T-helper 2 cell treated with Interferon-gamma antibody and Interleukin-4, amounts not matched to agents 5 μg/mL and 100 μg/mL, for 36 hours (primary cell): ENCODE measurements at regions not wholly inside any gene's neighbourhood (a gene's known extent, or its start where the extent isn't known, plus 50 kb on each side); places are given as distances from the start of the nearest gene placed in this dataset.

Experiments used
- DNase-seq: peaks from one replicate; pipeline ENCODE4 v3.0.0; 2021; ENCODE audit warnings: low spot score
- H3K27ac Mint-ChIP-seq: one replicate; pipeline ENCODE4 v1.8.0; 2021; ENCODE audit warnings: mild to moderate bottlenecking, mixed read lengths
- H3K27me3 Mint-ChIP-seq: one replicate; pipeline ENCODE4 v1.8.0; 2021; ENCODE audit warnings: low read depth, mixed read lengths
- H3K36me3 Mint-ChIP-seq: one replicate; pipeline ENCODE4 v1.8.0; 2021; ENCODE audit warnings: low read depth, mixed read lengths
- H3K4me1 Mint-ChIP-seq: one replicate; pipeline ENCODE4 v1.8.0; 2021; ENCODE audit warnings: low read depth, mixed read lengths
- H3K4me3 Mint-ChIP-seq: one replicate; pipeline ENCODE4 v1.8.0; 2022; ENCODE audit warnings: mild to moderate bottlenecking, moderate library complexity, mixed read lengths
- H3K9me3 Mint-ChIP-seq: one replicate; pipeline ENCODE4 v1.8.0; 2021; ENCODE audit warnings: mixed read lengths

DNA sequence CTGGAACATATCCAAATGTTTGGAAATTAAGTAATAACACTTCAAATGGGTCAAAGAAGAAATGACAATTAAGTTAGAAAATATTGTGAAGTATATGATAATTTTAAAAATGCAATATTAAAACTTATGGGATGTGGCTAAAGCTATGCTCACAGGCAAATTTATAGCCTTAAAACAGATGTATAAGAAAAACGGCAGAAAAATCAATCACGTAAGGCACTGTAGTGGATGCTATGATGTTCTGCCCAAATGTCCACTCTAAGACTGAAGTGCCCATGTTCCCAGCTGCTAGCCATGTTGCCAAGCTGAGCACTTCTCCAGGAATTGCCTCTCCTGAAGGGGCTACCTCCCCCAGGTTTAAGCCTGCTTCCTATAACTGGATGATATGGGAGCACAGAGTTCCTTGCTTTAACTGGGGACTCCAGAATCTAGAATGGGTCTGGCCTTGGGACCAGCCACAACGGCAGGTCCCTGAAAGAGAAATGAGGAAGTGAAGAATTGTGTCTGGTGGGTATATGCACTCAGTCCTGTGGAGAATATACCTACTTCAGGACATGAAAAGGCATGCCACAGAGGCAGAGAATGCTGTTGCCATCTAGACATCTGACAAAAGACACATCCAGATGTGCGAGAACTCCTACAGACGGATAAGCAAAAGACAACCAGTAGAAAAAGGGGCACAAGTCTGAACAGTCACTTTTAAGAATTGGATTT lies 78.2 kb upstream of the RXRA start:
- Mint-ChIP-seq H3K27ac (no peak overlapping the region), H3K36me3 (no peaks in the 10 kb centered on the region), H3K27me3 (peaks cover 8% of the 10 kb centered on the region), H3K9me3 (peaks cover 15% of the 10 kb centered on the region), H3K4me1 (peaks cover 6% of the 10 kb centered on the region), H3K4me3 (no peak overlapping the region)
- no peak for DNase-seq

DNA sequence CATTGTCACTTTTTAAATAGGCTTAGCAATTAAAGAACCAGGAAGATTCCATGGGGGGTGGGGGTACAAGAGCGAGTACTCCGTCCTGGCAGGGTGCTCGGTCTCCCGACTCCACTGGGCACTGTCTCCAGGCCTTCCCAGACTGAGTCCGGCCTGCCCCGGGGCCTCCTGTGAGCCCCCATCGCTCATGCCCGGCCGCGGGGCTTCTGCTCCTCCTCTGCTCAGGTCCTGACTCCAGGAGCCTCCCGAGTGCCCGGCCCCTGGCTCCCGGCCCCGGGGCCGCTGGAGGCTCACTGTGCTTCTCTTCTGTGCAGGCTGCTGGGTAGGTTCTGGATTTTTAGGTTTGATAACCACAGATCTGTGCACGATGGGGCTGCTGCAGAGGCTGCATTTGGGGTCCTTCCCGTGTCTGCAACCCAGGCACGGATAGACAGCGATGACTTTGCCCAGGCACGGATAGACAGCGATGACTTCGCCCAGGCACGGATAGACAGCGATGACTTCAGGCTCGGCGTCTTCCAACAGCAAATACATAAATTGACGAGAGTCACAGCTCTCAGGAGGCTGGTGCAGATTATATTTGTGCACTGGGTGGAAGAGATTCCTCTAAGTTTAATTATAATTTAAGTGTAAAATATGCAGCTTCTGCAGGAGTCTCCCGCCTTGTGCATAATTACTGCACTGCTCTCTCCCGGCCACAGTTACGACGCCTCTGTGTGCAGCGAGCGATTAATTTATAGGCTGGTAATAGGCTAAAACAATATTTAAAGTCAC lies 74.8 kb upstream of the RXRA start:
- Mint-ChIP-seq H3K4me1 (no peaks in the 10 kb centered on the region), H3K9me3 (peaks cover 15% of the 10 kb centered on the region), H3K36me3 (no peaks in the 10 kb centered on the region), H3K4me3 (no peak overlapping the region), H3K27me3 (no peaks in the 10 kb centered on the region), H3K27ac (no peak overlapping the region)
- DNase-seq: no peak

DNA sequence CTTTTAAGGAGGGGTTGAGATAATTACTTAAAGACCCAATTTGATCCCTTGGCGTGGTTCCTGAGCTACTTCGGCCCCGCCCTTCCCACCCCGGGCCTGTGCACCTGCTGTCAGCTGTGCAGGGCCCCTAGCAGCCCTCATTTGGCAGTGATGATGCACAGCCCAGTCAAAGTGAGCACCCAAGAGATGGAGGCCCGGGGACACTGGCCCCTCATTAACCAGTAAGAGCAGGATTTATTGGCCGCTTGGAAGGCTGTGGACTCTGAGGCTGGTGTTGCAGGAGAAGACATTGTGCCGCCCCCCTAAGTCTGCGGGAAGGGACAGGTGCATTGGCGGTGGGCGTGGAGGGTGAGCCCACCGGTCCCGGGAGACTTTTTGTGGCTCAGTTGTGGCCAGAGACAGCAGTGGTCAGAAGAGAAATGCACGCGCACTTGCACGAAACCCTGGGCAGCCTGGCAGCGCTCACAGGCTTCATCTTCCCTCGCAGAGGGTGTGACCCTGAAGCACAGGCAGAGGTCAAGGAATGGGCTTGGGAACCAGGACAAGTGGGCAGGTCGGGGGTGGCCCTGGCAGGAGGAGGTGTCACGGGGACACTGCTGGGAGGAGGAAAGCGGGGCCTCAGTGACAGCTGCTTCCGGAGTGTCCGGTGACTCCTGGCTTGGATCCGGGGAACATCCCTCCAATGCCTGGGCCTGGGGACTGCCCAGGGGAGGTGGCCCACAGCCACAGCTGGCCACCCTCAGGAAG lies 74.0 kb upstream of the RXRA start:
- Mint-ChIP-seq H3K36me3 (no peaks in the 10 kb centered on the region), H3K4me1 (no peaks in the 10 kb centered on the region), H3K27me3 (no peaks in the 10 kb centered on the region), H3K4me3 (no peak overlapping the region), H3K9me3 (peaks cover 15% of the 10 kb centered on the region), H3K27ac (no peak overlapping the region)
- DNase-seq: no peak

DNA sequence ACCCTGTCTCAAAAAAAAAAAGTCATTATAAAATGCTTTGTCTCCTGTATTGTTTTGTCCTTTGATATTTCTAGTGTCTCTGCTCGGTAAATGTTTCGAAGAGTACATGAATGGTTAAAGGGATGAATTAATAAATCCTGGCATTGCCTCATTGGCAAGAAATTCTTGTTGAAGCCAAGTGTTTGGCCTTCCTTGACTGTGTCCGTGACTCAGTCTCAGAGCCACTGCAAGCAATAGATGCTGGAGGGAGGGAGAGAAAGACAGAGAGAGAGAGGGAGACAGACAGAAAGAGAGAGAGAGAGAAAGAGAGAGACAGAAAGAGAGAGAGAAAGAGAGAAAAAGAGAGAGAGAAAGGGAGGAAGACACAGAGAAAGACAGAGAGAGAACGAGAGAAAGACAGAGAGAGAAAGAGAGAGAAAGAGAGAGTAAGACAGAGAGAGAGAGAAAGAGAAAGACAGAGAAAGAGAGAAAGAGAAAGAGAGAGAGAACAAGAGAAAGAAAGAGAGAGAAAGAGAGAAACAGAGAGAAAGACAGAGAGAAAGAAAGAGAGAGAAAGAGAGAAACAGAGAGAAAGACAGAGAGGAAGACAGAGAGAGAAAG lies 72.5 kb upstream of the RXRA start:
- Mint-ChIP-seq H3K27me3 (no peaks in the 10 kb centered on the region), H3K27ac (no peak overlapping the region), H3K36me3 (no peaks in the 10 kb centered on the region), H3K4me3 (no peak overlapping the region), H3K9me3 (peaks cover 3% of the 10 kb centered on the region), H3K4me1 (no peaks in the 10 kb centered on the region)
- no peak for DNase-seq

DNA sequence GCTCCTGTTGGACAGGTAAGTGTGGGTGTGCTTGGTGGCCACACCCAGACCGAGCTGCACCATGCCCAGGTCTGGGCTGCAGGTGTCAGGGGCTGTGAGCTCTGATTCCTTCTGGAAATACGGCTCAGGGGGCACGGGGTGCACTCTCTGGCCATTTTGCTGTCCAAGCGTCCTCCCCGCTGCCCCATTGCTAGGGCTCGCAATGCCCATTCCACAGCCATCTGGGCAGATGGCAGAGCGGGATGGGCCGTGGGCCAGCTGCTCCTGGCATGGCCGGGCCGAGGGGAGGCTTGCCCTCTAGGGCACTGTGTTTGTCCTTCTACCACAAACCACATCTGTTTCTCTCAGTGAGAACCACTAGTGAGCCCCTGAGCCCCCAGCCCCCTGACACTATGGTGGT lies 67.9 kb upstream of the RXRA start:
- DNase-seq: no peak
- no peaks in the 10 kb centered on the region for H3K36me3 Mint-ChIP-seq
- H3K9me3 Mint-ChIP-seq: no peaks in the 10 kb centered on the region
- no peak overlapping the region for H3K27ac Mint-ChIP-seq
- no peaks in the 10 kb centered on the region for H3K27me3 Mint-ChIP-seq
- H3K4me3 Mint-ChIP-seq: no peak overlapping the region
- H3K4me1 Mint-ChIP-seq: no peaks in the 10 kb centered on the region

DNA sequence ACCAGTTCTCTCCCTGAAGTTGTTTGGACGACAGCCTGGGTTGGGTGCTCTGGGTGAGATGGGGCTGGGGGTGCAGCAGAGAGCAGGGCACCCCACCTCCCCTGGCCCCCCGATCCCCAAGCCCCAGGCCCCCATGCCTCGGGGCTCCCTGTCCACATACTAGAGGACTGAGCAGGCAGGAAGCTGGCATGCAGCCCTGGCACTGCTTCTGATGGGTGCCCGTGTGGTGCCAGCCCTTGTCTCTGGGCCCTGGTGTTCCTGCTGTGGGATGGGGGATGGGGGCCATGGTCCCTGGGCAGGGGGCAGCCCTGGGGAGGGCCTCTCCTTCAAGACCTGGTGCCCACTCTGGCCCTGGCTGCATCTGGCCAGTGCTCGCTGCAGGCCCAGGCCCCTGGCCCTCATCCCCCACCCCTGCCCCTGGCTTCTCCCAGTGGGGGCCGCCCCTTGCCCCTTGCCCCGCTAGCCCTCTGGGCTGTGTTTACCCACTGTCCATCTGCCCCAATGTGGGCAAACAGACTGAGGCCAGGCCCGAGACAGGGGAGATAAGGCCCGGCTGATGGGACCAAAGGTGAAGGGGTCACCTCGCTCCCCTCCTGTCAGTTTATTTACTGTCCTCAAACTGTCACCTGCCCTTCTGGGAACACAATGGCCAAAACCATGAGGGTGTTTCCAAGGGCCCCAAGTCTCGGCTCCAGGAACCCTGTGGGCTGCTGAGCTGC lies 67.3 kb upstream of the RXRA start:
- Mint-ChIP-seq H3K27ac (no peak overlapping the region), H3K9me3 (no peaks in the 10 kb centered on the region), H3K27me3 (no peaks in the 10 kb centered on the region), H3K36me3 (no peaks in the 10 kb centered on the region), H3K4me3 (no peak overlapping the region), H3K4me1 (no peaks in the 10 kb centered on the region)
- DNase-seq: no peak

DNA sequence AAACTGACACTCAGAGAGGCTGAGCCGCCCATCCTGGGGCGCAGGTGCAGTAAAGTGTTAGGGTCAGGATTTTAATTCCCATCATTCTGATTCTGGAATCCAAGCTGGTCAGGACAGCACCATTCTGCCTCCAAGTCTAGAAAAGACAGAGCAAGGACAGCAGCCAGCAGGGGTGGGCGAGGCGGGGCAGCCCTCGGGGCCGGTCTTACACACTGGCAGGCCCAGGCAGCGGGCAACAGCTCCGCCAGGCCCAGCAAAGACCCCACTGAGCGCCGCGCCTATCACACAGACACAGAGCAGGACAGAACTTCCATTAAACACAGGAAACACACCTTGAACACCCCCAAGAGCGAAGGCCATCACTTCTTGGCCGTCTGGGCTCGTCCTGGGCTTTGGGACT lies 66.5 kb upstream of the RXRA start:
- no peak for DNase-seq
- Mint-ChIP-seq H3K4me3 (no peak overlapping the region), H3K9me3 (no peaks in the 10 kb centered on the region), H3K27ac (no peak overlapping the region), H3K36me3 (no peaks in the 10 kb centered on the region), H3K27me3 (no peaks in the 10 kb centered on the region), H3K4me1 (no peaks in the 10 kb centered on the region)

DNA sequence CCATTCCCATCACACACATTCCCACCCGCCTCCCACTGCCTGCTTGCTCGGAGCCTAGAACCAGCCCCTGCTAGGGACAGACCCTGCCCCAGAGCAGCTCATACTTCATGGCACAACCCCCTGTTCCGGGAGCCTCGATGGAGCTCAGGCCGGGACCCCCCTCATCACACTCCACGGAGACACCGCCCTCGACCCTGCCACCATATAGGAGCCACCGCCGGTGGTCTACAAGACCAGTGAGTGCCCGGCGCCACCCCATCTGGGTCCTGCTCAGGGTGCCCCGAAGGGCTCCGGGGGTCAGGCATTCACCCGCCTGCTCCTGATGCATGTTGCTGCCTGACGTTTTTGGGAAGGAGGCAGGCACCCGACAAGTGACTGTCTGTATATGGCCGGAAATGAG lies 65.5 kb upstream of the RXRA start:
- Mint-ChIP-seq H3K27ac (no peak overlapping the region), H3K4me1 (no peaks in the 10 kb centered on the region), H3K36me3 (no peaks in the 10 kb centered on the region), H3K27me3 (no peaks in the 10 kb centered on the region), H3K4me3 (no peak overlapping the region), H3K9me3 (no peaks in the 10 kb centered on the region)
- no peak for DNase-seq

DNA sequence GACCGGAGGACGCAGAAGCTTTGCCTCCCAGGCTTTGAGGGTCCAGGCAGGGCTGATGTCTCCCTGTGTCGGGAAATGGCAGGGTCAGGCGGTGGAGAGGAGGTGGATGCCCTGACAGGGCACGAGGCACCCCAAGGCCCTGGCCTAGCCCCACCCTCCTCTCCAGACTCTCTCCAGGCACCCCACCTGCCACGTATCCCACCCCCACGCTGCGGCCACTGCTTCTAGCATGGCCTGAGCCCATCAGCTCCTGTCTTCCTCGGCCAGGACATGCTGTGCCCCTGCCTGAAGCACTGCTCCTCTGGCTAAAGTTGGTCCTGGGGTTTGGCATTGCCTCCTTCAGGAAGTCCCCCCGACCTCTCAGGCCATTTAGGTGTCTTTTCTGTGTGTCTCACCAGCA lies 64.2 kb upstream of the RXRA start:
- H3K4me1 Mint-ChIP-seq: no peaks in the 10 kb centered on the region
- H3K27ac Mint-ChIP-seq: no peak overlapping the region
- H3K36me3 Mint-ChIP-seq: no peaks in the 10 kb centered on the region
- H3K4me3 Mint-ChIP-seq: no peak overlapping the region
- peaks cover 4% of the 10 kb centered on the region for H3K27me3 Mint-ChIP-seq
- no peaks in the 10 kb centered on the region for H3K9me3 Mint-ChIP-seq
- no peak for DNase-seq

DNA sequence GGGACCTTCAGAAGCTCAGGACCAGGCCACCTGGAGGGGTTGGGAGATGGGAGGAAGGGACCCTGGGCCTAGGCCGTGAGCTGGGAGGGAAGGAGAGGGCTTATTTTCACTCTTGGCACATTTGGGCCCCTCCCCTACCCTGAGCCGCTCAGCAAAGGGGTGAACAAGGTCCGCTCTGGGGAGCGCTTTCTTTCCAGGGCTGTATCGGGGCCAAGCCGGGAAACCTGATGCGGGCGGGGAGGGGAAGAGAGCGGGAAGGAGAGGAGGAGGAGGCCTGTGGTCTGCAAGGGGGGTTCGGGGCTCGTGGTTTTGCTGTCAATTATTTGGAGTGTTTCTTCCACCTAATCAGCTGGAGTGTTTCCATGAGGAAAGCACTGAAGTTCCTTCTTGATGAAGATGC lies 62.7 kb upstream of the RXRA start:
- peaks cover 4% of the 10 kb centered on the region for H3K27me3 Mint-ChIP-seq
- H3K4me3 Mint-ChIP-seq: no peak overlapping the region

DNA sequence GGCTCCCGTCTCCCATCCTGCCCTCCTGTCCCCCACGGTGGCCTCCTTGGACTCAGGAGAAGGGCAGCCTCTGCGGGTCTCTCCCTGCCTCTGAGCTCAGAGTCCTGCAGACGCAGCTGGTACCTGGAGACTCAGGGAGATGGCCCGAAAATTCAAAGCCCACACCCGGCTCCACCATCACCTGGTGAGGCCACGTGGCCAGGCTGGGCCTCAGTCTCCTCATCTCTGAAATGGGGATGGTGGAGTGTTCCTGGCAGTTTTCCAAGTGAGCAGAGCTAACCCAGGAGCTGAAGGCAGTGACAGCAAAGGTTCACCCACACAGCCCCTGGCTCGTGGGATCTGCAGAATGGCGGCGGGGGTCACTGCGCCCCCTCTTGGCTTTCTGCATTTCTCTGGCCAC lies 62.1 kb upstream of the RXRA start:
- Mint-ChIP-seq H3K27ac (no peak overlapping the region), H3K4me1 (no peaks in the 10 kb centered on the region), H3K27me3 (peaks cover 4% of the 10 kb centered on the region), H3K36me3 (no peaks in the 10 kb centered on the region), H3K4me3 (no peak overlapping the region), H3K9me3 (no peaks in the 10 kb centered on the region)
- DNase-seq: no peak

More for the DNA sequence above, 62.7 kb upstream of the RXRA start:
- no peak for DNase-seq
- no peaks in the 10 kb centered on the region for H3K4me1 Mint-ChIP-seq
- H3K27ac Mint-ChIP-seq: no peak overlapping the region
- no peaks in the 10 kb centered on the region for H3K36me3 Mint-ChIP-seq
- no peaks in the 10 kb centered on the region for H3K9me3 Mint-ChIP-seq

DNA sequence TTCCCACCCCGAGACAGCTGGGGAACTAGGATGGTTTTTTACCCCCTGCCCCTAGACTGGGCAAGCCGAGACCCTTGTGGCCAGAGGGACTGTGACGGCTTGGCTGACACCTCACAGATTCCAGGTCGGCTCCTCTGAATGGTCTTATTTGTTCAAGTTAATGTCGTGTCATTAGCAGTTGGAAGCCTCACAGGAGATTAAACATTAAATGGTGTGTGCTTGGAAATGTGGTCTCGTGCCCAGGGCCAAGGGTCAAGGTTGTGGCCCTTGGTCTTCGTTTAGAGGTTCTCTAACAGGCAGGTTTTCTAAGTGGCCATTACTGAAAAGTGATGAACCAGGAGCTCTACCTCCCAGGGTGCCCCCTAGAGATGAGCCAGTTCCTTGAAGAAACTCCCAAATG lies 61.2 kb upstream of the RXRA start:
- peaks cover 4% of the 10 kb centered on the region for H3K27me3 Mint-ChIP-seq
- no peaks in the 10 kb centered on the region for H3K9me3 Mint-ChIP-seq
- H3K4me1 Mint-ChIP-seq: no peaks in the 10 kb centered on the region
- H3K36me3 Mint-ChIP-seq: no peaks in the 10 kb centered on the region
- H3K4me3 Mint-ChIP-seq: no peak overlapping the region
- no peak overlapping the region for H3K27ac Mint-ChIP-seq
- DNase-seq: no peak

DNA sequence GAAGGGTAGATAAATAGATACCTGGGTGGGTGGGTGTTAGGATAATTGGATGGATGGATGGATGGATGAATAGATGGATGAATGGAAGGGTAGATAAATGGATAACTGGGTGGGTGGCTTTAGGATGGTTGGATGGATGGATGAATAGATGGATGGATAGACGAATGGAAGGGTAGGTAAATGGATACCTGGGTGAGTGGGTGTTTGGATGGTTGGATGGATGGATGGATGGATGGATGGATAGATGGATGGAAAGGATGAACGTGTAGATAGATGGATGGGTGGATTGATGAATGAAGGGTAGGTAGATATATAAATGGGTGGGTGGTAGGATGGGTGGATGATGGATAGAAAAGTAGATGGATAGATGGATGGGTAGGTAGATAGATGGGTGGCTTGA lies 59.8 kb upstream of the RXRA start:
- Mint-ChIP-seq H3K4me1 (no peaks in the 10 kb centered on the region), H3K9me3 (no peaks in the 10 kb centered on the region), H3K27me3 (peaks cover 4% of the 10 kb centered on the region), H3K36me3 (no peaks in the 10 kb centered on the region), H3K27ac (no peak overlapping the region), H3K4me3 (no peak overlapping the region)
- DNase-seq: no peak
